SK-N-MC (cell line): ENCODE measurements at regions not wholly inside any gene's neighbourhood (a gene's known extent, or its start where the extent isn't known, plus 50 kb on each side); places are given as distances from the start of the nearest gene placed in this dataset.

Experiments used
- DNase-seq: peaks from one replicate; pipeline ENCODE4 v3.0.0-alpha.2; 2011; ENCODE audit warnings: low read depth, low spot score
- H3K27ac ChIP-seq: fragments of 200-600 bp; sonication (generic); 2 replicates; pipeline ENCODE4 v1.5.1; 2016; ENCODE audit warnings: mixed run types
- H3K36me3 ChIP-seq: fragments of 200-600 bp; sonication (generic); 2 replicates; pipeline ENCODE4 v1.6.1; 2017; ENCODE audit warnings: antibody characterized with exemption, low read length, mixed read lengths; ENCODE audit not compliant: insufficient read depth
- H3K4me3 ChIP-seq: fragments of 200-600 bp; sonication (generic); 2 replicates; pipeline ENCODE4 v1.5.1; 2016
- H3K9ac ChIP-seq: fragments of 200-600 bp; sonication (generic); 2 replicates; pipeline ENCODE4 v1.8.0; 2017; ENCODE audit warnings: mixed run types, mixed read lengths; ENCODE audit not compliant: insufficient read length
- H3K9me3 ChIP-seq: fragments of 200-600 bp; sonication (generic); 2 replicates; pipeline ENCODE4 v1.6.1; 2017; ENCODE audit warnings: low read depth, mild to moderate bottlenecking, antibody characterized with exemption, low read length, moderate library complexity, mixed read lengths
- EZH2 ChIP-seq: fragments of 200-600 bp; sonication (generic); IDR thresholded peaks from one replicate; pipeline ENCODE4 v1.6.1; 2017; ENCODE audit warnings: antibody characterized with exemption
- FOXP2 ChIP-seq: optimal IDR thresholded peaks from 2 replicates; pipeline ENCODE3; 2011; ENCODE audit warnings: mild to moderate bottlenecking, moderate library complexity; ENCODE audit not compliant: insufficient read depth; ENCODE audit errors: extremely low read length, control extremely low read depth
- POLR2AphosphoS5 ChIP-seq: IDR thresholded peaks from 2 replicates; pipeline ENCODE4 v1.6.1; 2012; ENCODE audit warnings: mild to moderate bottlenecking, low read depth, low read length, borderline replicate concordance

GRCh38 chr6:141439513-141439912, 693.2 kb upstream of the GJE1 start:
- no peaks in the 10 kb centered on the region for H3K9me3 ChIP-seq
- TF ChIP-seq POLR2AphosphoS5 (no peak), EZH2 (no peak), FOXP2 (no peak)
- no peak for DNase-seq
- H3K36me3 ChIP-seq, result no peaks in the 10 kb centered on the region
- no peak overlapping the region for H3K9ac ChIP-seq
- H3K27ac ChIP-seq, result no peak overlapping the region
- no peak overlapping the region for H3K4me3 ChIP-seq

GRCh38 chr6:141437685-141438084, 695.0 kb upstream of the GJE1 start:
- Histone ChIP-seq H3K4me3 (no peak overlapping the region), H3K27ac (no peak overlapping the region), H3K9ac (no peak overlapping the region), H3K9me3 (no peaks in the 10 kb centered on the region), H3K36me3 (no peaks in the 10 kb centered on the region)
- DNase-seq, result no peak
- TF ChIP-seq EZH2, result no peak

GRCh38 chr6:141437011-141437410, 695.7 kb upstream of the GJE1 start:
- H3K27ac ChIP-seq, result no peak overlapping the region
- H3K9me3 ChIP-seq, result no peaks in the 10 kb centered on the region
- no peak overlapping the region for H3K4me3 ChIP-seq
- H3K36me3 ChIP-seq, result no peaks in the 10 kb centered on the region
- TF ChIP-seq EZH2 (no peak), FOXP2 (no peak), POLR2AphosphoS5 (no peak)
- DNase-seq, result no peak
- H3K9ac ChIP-seq, result no peak overlapping the region

GRCh38 chr6:141426400-141426980, 706.2 kb upstream of the GJE1 start:
- TF ChIP-seq FOXP2 (no peak), EZH2 (no peak), POLR2AphosphoS5 (no peak)
- no peak for DNase-seq

GRCh38 chr6:141421378-141421777, 711.3 kb upstream of the GJE1 start:
- DNase-seq, result no peak
- H3K27ac ChIP-seq, result no peak overlapping the region
- no peaks in the 10 kb centered on the region for H3K36me3 ChIP-seq
- no peak overlapping the region for H3K4me3 ChIP-seq
- no peak for TF ChIP-seq POLR2AphosphoS5
- TF ChIP-seq FOXP2, result no peak
- TF ChIP-seq EZH2, result no peak
- H3K9me3 ChIP-seq, result no peaks in the 10 kb centered on the region
- H3K9ac ChIP-seq, result no peak overlapping the region

More at GRCh38 chr6:141426400-141426980, 706.2 kb upstream of the GJE1 start:
- no peaks in the 10 kb centered on the region for H3K9me3 ChIP-seq
- H3K4me3 ChIP-seq, result no peak overlapping the region
- H3K36me3 ChIP-seq, result no peaks in the 10 kb centered on the region
- H3K27ac ChIP-seq, result no peak overlapping the region
- H3K9ac ChIP-seq, result no peak overlapping the region

- Histone ChIP-seq H3K36me3 (no peaks in the 10 kb centered on the region), H3K27ac (no peak overlapping the region), H3K4me3 (no peak overlapping the region), H3K9ac (no peak overlapping the region), H3K9me3 (no peaks in the 10 kb centered on the region)
- TF ChIP-seq EZH2, result no peak
- TF ChIP-seq POLR2AphosphoS5, result no peak
- TF ChIP-seq FOXP2, result no peak
- DNase-seq, result no peak
Measured at GRCh38 chr6:141418076-141418475, 714.6 kb upstream of the GJE1 start.

GRCh38 chr6:141415896-141416295, 716.8 kb upstream of the GJE1 start:
- no peak overlapping the region for H3K9ac ChIP-seq
- DNase-seq, result no peak
- TF ChIP-seq FOXP2 (no peak), EZH2 (no peak), POLR2AphosphoS5 (no peak)
- no peaks in the 10 kb centered on the region for H3K36me3 ChIP-seq
- H3K27ac ChIP-seq, result no peak overlapping the region
- H3K4me3 ChIP-seq, result no peak overlapping the region
- H3K9me3 ChIP-seq, result no peaks in the 10 kb centered on the region

GRCh38 chr6:141413196-141413595, 719.5 kb upstream of the GJE1 start:
- TF ChIP-seq FOXP2 (no peak), EZH2 (no peak), POLR2AphosphoS5 (no peak)
- no peaks in the 10 kb centered on the region for H3K9me3 ChIP-seq

GRCh38 chr6:141406761-141407160, 726.0 kb upstream of the GJE1 start:
- no peak overlapping the region for H3K9ac ChIP-seq
- H3K9me3 ChIP-seq, result no peaks in the 10 kb centered on the region
- TF ChIP-seq FOXP2, result no peak
- no peak for TF ChIP-seq EZH2
- TF ChIP-seq POLR2AphosphoS5, result no peak
- no peak overlapping the region for H3K27ac ChIP-seq
- no peak overlapping the region for H3K4me3 ChIP-seq
- no peaks in the 10 kb centered on the region for H3K36me3 ChIP-seq
- no peak for DNase-seq

More at GRCh38 chr6:141413196-141413595, 719.5 kb upstream of the GJE1 start:
- no peak for DNase-seq
- Histone ChIP-seq H3K9ac (no peak overlapping the region), H3K36me3 (no peaks in the 10 kb centered on the region), H3K4me3 (no peak overlapping the region), H3K27ac (no peak overlapping the region)
